ENCODE measurements at regions not wholly inside any gene's neighbourhood (a gene's known extent, or its start where the extent isn't known, plus 50 kb on each side); places are given as distances from the start of the nearest gene placed in this dataset.

GRCh38 chr18:42644729-42645131 lies 470.8 kb downstream of the RIT2 start:
- intact Hi-C loops (cut with DNase I): no loop called here
- H3K27ac ChIP-seq: no peak overlapping the region
- H3K9me3 ChIP-seq: no peaks in the 10 kb centered on the region
- no peak overlapping the region for H3K4me3 ChIP-seq
- TF ChIP-seq POLR2A (IDR thresholded peaks at IDR 0.05) (no peak), CTCF (IDR thresholded peaks at IDR 0.05) (no peak), EP300 (IDR thresholded peaks at IDR 0.05) (no peak)
- WGBS, 3 donors: 60 to 76% (median 67%) methylated on average over 3 of the region's 3 CpGs
- H3K27me3 ChIP-seq: no peaks in the 10 kb centered on the region
- no peaks in the 10 kb centered on the region for H3K36me3 ChIP-seq
- DNase-seq: no peak
- no peaks in the 10 kb centered on the region for H3K4me1 ChIP-seq (ENCODE audit: insufficient read depth)

- WGBS, 3 donors: 87 to 90% (median 89%) methylated on average over 5 of the region's 5 CpGs
- H3K9me3 ChIP-seq: no peaks in the 10 kb centered on the region
- H3K4me3 ChIP-seq: no peak overlapping the region
- no peak for TF ChIP-seq CTCF (IDR thresholded peaks at IDR 0.05)
- TF ChIP-seq EP300 (IDR thresholded peaks at IDR 0.05): no peak
- no peak for TF ChIP-seq POLR2A (IDR thresholded peaks at IDR 0.05)
- DNase-seq: no peak
- H3K36me3 ChIP-seq: no peaks in the 10 kb centered on the region
- no peak overlapping the region for H3K27ac ChIP-seq
- no peaks in the 10 kb centered on the region for H3K4me1 ChIP-seq (ENCODE audit: insufficient read depth)
- H3K27me3 ChIP-seq: no peaks in the 10 kb centered on the region
- intact Hi-C loops (cut with DNase I): no loop called here
Measured at GRCh38 chr18:42649331-42650035, 466.0 kb downstream of the RIT2 start.

GRCh38 chr18:42654556-42654955 lies 460.9 kb downstream of the RIT2 start:
- Histone ChIP-seq H3K4me3 (no peak overlapping the region), H3K9me3 (no peaks in the 10 kb centered on the region), H3K27ac (no peak overlapping the region), H3K27me3 (no peaks in the 10 kb centered on the region), H3K4me1 (ENCODE audit: insufficient read depth) (no peaks in the 10 kb centered on the region), H3K36me3 (no peaks in the 10 kb centered on the region)
- TF ChIP-seq EP300 (IDR thresholded peaks at IDR 0.05) (no peak), POLR2A (IDR thresholded peaks at IDR 0.05) (no peak), CTCF (IDR thresholded peaks at IDR 0.05) (no peak)
- intact Hi-C loops (cut with DNase I): no loop called here
- WGBS, 3 donors: 31 to 45% (median 38%) methylated on average over 3 of the region's 3 CpGs
- DNase-seq: no peak

- no peaks in the 10 kb centered on the region for H3K27me3 ChIP-seq
- no peak overlapping the region for H3K4me3 ChIP-seq
- no peaks in the 10 kb centered on the region for H3K4me1 ChIP-seq (ENCODE audit: insufficient read depth)
- no peak for TF ChIP-seq POLR2A (IDR thresholded peaks at IDR 0.05)
- no peak for TF ChIP-seq CTCF (IDR thresholded peaks at IDR 0.05)
- no peak for TF ChIP-seq EP300 (IDR thresholded peaks at IDR 0.05)
- WGBS, 3 donors: 79 to 91% (median 87%) methylated on average over 1 of the region's 1 CpG
- H3K9me3 ChIP-seq: no peaks in the 10 kb centered on the region
- intact Hi-C loops (cut with DNase I): no loop called here
- H3K36me3 ChIP-seq: no peaks in the 10 kb centered on the region
- no peak overlapping the region for H3K27ac ChIP-seq
- no peak for DNase-seq
Measured at GRCh38 chr18:42657551-42657950, 457.9 kb downstream of the RIT2 start.
